Stomach smooth muscle (tissue), 2 donors: ENCODE measurements at regions not wholly inside any gene's neighbourhood (a gene's known extent, or its start where the extent isn't known, plus 50 kb on each side); places are given as distances from the start of the nearest gene placed in this dataset.
"Not testable (repeated sequence)": the region's sequence is repeated elsewhere in the genome, so short reads cannot be mapped to it uniquely, and the experiment has no call there.

Source experiments
- H3K27ac ChIP-seq: one replicate; pipeline ENCODE4 v1.7.0; 2013; ENCODE audit warnings: mild to moderate bottlenecking, low read length, inconsistent platforms
- H3K27me3 ChIP-seq, 2 donors: one replicate each; pipeline ENCODE4 v1.7.0; 2013; ENCODE audit warnings: low read length in 2 of 2; ENCODE audit not compliant: insufficient read depth in 2 of 2, control insufficient read depth in 1 of 2
- H3K36me3 ChIP-seq, 2 donors: one replicate each; pipeline ENCODE4 v1.7.0; 2013; ENCODE audit warnings: low read length in 2 of 2; ENCODE audit not compliant: control insufficient read depth in 2 of 2, insufficient read depth in 2 of 2
- H3K4me1 ChIP-seq: one replicate; pipeline ENCODE4 v1.7.0; 2013; ENCODE audit warnings: low read length; ENCODE audit not compliant: control insufficient read depth, insufficient read depth
- H3K4me3 ChIP-seq, 2 donors: one replicate each; pipeline ENCODE4 v1.7.0; 2013; ENCODE audit warnings: low read length in 2 of 2
- H3K9ac ChIP-seq, 2 donors: one replicate each; pipeline ENCODE4 v1.7.0; 2013; ENCODE audit warnings: low read length in 2 of 2, mild to moderate bottlenecking in 1 of 2
- H3K9me3 ChIP-seq, 2 donors: one replicate each; pipeline ENCODE4 v1.7.0; 2013; ENCODE audit warnings: low read length in 2 of 2; ENCODE audit not compliant: control insufficient read depth in 2 of 2
- donor health status: healthy.
- donor health status: Pancreatic carcinoma.

DNA sequence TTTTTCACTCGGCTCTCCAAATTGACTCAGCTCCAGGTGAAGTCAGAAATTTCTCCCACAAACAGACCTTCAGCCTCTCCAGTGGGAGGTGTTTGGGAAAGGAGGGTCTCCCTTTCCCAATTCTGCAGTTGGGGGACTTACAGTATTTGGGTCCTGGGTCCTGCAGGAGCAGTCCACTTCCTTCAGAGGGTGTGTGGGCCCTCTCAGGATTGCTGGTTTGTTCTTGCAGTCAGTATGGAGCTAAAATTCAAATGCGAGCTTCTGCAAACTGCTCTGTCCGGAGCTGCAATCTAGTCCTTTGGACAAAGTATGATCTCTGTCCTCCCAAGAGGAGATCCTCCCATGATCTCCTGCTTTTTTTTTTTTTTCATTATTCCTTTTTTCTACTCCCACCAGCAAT is 87.9 kb upstream of the MSTN start:
- H3K9ac ChIP-seq = no peak overlapping the region
- H3K4me3 ChIP-seq = no peak overlapping the region
- H3K36me3 ChIP-seq = no peaks in the 10 kb centered on the region
- H3K27me3 ChIP-seq = no peaks in the 10 kb centered on the region
- no peaks in the 10 kb centered on the region for H3K4me1 ChIP-seq
- H3K9me3 ChIP-seq = no peaks in the 10 kb centered on the region
- no peak overlapping the region for H3K27ac ChIP-seq

DNA sequence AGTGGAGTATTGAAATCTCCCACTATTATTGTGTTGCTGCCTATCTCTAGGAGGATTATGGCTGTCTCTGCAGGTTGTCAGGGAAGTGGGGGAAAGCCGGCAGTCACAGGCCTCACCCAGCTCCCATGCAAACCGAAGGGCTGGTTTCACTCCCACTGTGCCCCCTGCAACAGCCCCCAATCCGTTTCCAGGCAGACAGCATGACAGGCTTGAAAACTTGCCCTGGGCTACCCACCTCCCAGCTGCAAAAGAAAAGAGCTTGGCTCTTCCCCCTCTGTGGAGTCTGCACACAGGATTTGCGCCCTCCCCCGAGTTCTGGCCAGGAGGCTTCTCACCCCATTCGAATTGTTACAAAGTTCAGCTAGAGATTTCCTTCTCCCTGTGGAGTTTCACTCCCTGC is 87.4 kb upstream of the MSTN start:
- Histone ChIP-seq H3K27ac (no peak overlapping the region), H3K9me3 (no peaks in the 10 kb centered on the region), H3K27me3 (no peaks in the 10 kb centered on the region), H3K36me3 (no peaks in the 10 kb centered on the region), H3K4me1 (no peaks in the 10 kb centered on the region), H3K9ac (no peak overlapping the region), H3K4me3 (no peak overlapping the region)

DNA sequence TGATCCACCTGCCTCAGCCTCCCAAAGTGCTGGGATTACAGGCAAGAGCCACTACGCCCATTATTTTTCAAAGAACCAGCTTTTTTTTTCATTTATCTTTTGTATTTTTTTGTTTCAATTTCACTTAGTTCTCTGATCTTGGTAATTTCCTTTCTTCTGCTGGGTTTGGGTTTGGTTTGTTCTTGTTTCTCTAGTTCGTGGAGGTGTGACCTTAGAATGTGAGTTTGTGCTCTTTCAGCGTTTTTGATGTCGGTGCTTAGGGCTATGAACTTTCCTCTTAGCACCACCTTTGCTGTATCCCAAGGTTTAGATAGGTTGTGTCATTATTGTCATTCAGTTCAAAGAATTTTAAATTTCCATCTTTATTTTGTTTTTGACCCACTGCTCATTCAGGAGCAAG is 86.7 kb upstream of the MSTN start:
- Histone ChIP-seq H3K9me3 (no peaks in the 10 kb centered on the region), H3K36me3 (no peaks in the 10 kb centered on the region), H3K27me3 (no peaks in the 10 kb centered on the region), H3K9ac (no peak overlapping the region), H3K27ac (no peak overlapping the region), H3K4me1 (no peaks in the 10 kb centered on the region), H3K4me3 (no peak overlapping the region)

DNA sequence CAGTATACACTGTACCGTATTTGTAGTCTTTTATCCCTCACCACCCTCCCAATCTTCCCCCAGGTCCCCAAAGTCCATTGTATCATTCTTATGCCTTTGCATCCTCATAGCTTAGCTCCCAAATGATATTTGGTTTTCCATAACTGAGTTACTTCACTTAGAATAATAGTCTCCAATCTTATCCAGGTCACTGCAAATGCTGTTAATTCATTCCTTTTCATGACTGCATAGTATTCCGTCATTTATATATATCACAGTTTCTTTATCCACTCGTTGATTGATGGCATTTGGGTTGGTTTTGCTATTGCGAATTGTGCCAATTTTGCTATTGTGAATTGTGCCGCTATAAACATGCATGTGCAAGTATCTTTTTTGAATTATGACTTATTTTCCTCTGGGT is 83.6 kb upstream of the MSTN start:
- H3K36me3 ChIP-seq, H3K9ac ChIP-seq, H3K4me1 ChIP-seq, H3K27me3 ChIP-seq, H3K27ac ChIP-seq, H3K9me3 ChIP-seq, H3K4me3 ChIP-seq: not testable (repeated sequence)

DNA sequence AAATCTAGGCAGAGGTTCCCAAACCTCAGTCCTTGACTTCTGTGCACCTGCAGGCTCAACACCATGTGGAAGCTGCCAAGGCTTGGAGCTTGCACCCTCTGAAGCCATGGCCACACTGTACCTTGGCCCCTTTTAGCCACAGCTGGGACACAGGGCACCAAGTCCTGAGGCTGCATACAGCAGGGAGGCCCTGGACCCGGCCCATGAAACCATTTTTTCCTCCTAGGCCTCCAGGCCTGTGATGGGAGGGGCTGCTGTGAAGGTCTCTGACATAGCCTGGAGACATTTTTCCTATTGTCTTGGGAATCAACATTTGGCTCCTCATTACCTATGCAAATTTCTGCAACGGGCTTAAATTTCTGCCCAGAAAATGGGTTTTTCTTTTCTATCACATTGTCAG is 77.9 kb upstream of the MSTN start:
- H3K27me3 ChIP-seq, H3K9ac ChIP-seq: not testable (repeated sequence)

DNA sequence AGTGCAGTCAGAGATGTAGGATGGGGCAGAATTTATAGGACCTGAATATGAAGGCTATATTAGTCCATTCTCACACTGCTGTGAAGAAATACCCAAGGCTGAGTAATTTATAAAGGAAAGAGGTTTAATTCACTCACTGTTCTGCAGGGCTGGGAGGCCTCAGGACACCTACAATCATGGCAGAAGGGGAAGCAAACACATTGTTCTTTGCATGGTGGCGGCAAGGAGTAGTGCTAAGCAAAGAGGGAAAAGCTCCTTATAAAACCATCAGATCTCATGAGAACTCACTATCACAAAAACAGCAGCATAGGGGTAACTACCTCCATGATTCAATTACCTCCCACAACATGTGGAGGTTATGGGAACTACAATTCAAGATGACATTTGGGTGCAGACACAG is 76.8 kb upstream of the MSTN start:
- Histone ChIP-seq H3K4me3 (no peak overlapping the region), H3K36me3 (no peaks in the 10 kb centered on the region), H3K9ac (no peak overlapping the region), H3K27me3 (no peaks in the 10 kb centered on the region), H3K9me3 (no peaks in the 10 kb centered on the region), H3K27ac (no peak overlapping the region), H3K4me1 (no peaks in the 10 kb centered on the region)

More for the DNA sequence above, 77.9 kb upstream of the MSTN start:
- not testable (repeated sequence) for H3K4me1 ChIP-seq, H3K27ac ChIP-seq, H3K36me3 ChIP-seq, H3K4me3 ChIP-seq, H3K9me3 ChIP-seq

DNA sequence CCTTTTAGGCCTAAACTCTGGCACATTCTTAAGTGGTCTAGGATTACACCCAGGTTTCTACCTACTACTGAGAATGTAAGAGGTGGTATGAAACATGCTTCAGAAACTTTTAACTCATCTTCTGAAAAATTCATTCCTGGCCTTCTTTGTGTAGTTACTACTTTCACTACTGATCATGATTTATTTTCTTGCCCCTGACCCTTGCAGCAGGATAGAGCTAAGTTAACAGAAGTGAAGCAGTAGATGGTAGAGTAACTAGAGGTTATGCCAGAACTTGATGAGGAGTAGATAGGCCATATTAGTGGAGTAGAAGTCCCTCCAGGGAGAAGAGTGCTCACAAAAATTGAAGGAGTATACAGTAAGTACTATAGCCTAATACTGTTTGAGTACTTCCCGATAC is 75.5 kb upstream of the MSTN start:
- Histone ChIP-seq H3K36me3 (no peaks in the 10 kb centered on the region), H3K9ac (no peak overlapping the region), H3K27ac (no peak overlapping the region), H3K9me3 (no peaks in the 10 kb centered on the region), H3K4me3 (no peak overlapping the region), H3K27me3 (no peaks in the 10 kb centered on the region), H3K4me1 (no peaks in the 10 kb centered on the region)

DNA sequence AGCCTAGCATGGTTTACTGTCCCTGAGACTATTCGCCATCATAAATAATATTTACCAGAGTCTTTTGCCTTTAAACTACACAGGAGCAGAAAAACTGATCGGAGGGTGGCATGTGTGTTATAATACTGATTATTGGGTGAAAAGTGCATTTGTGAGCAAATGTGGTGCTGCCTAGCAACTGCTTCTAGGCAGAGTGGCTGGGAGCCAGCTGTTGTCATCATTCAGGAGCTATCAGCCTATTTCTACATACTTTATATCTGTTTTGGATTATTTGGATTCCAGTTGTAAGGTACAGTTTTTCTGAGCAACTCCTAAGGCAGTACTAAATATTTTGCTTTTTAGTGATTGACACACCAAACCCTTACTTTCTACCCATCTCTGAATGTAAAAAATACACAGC is 75.0 kb upstream of the MSTN start:
- H3K4me1 ChIP-seq = no peaks in the 10 kb centered on the region
- no peaks in the 10 kb centered on the region for H3K27me3 ChIP-seq
- no peaks in the 10 kb centered on the region for H3K36me3 ChIP-seq
- H3K9ac ChIP-seq = no peak overlapping the region
- no peaks in the 10 kb centered on the region for H3K9me3 ChIP-seq
- no peak overlapping the region for H3K27ac ChIP-seq
- no peak overlapping the region for H3K4me3 ChIP-seq

DNA sequence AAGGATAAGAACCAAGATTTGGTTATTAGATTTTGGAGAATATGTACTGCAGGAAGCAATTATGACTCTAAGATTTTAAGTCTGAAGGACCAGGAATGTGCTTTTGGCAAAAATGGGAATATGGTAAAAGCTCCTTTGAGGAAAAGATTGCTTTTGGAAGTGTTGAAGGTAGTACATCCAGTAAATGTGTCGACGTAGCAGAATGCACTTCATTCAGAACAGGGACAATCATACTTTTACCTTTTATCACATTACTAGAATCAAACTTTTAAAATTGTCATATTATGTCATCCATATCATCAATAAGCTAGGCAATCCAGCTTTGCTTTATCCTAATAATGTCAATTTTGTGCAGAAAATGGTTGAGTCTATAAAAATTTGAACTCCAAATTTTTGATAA is 74.3 kb upstream of the MSTN start:
- no peaks in the 10 kb centered on the region for H3K4me1 ChIP-seq
- no peak overlapping the region for H3K27ac ChIP-seq
- no peak overlapping the region for H3K9ac ChIP-seq
- no peaks in the 10 kb centered on the region for H3K9me3 ChIP-seq
- H3K36me3 ChIP-seq = no peaks in the 10 kb centered on the region
- H3K27me3 ChIP-seq = no peaks in the 10 kb centered on the region
- H3K4me3 ChIP-seq = no peak overlapping the region

DNA sequence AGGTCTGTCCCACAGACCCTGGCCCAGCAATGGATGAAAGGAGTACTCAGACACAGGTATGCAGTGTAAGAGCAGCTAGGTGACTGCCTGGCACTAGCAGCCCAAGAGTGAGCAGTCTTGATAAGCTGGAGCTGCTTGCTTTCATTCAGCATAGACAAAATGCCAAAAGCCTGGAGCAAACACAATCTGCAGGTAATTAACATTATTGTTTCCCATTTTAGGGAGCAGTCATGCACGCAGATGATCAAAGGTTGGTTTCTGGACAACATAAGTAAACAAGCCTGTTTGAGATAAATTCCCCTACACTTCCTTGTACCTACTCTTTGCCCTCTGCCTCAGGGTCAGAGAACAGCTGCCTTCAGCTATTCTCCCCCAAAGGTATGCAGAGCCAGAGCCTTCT is 73.7 kb upstream of the MSTN start:
- Histone ChIP-seq H3K9me3 (no peaks in the 10 kb centered on the region), H3K36me3 (no peaks in the 10 kb centered on the region), H3K27me3 (no peaks in the 10 kb centered on the region), H3K4me3 (no peak overlapping the region), H3K27ac (no peak overlapping the region), H3K4me1 (no peaks in the 10 kb centered on the region), H3K9ac (no peak overlapping the region)

DNA sequence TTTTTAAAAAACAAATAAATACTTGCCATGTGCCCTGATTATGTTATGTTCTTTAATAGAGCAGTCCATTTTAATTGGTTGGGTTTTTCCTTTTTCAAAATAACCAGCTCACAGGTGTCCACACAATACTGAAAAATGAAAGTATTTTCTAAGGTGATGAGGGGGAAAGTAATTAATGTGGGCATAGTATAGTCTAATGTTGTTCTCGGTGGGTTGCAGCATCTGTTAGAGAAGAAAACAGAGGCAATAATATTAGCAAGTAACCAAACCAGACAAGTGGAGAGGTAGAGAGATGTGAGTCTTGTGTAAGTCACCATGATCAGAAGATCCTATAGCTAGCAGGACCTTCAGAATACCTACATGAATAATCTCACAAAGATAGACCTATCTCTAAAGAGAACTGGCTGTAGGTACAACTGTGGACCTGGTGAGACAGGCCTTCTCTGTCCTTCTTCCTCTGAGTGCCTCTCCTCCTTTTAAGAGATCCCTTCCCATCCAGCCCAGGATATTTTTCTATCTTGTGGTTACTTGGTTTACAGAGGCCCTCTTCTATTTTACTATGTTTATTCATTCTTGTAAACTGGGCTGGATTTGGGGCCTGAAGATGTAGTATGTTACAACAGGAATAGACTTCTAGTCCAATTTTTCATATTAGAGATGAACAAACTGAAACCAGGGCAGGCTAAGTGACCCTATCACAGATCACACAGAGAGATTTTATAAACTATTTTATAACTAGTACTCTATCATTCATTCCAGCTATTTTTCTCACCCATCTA is 67.1 kb upstream of the MSTN start:
- H3K9me3 ChIP-seq = no peaks in the 10 kb centered on the region
- no peaks in the 10 kb centered on the region for H3K4me1 ChIP-seq
- no peaks in the 10 kb centered on the region for H3K36me3 ChIP-seq

More for the DNA sequence above, 67.1 kb upstream of the MSTN start:
- Histone ChIP-seq H3K4me3 (no peak overlapping the region), H3K27ac (no peak overlapping the region), H3K9ac (no peak overlapping the region), H3K27me3 (no peaks in the 10 kb centered on the region)
